Renal cortical epithelial cell (primary cell): ENCODE measurements at regions not wholly inside any gene's neighbourhood (a gene's known extent, or its start where the extent isn't known, plus 50 kb on each side); places are given as distances from the start of the nearest gene placed in this dataset.

Experiments
- DNase-seq: peaks from one replicate; pipeline ENCODE4 v3.0.0-alpha.2; 2011; ENCODE audit warnings: low read depth

DNA sequence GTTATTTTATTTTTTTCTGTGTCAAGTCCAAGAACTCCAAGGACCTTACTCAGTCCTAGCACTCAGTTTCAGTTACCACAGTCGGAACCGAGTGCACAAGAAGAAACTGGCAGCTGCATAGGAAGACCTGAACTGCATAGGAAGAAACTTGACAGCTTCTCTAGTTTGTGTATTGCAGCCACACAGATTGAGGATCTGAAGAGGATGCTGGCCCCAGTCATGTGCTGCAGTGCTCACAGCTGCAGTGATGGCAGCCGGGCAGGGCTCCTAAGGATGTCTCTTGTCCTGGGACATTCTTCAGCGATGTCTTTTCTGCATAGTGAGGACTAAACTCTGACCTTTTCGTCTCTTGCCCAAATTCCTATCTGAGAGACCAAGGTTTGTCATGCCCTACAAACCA lies 261.2 kb downstream of the STIM2 start:
- no peak for DNase-seq

DNA sequence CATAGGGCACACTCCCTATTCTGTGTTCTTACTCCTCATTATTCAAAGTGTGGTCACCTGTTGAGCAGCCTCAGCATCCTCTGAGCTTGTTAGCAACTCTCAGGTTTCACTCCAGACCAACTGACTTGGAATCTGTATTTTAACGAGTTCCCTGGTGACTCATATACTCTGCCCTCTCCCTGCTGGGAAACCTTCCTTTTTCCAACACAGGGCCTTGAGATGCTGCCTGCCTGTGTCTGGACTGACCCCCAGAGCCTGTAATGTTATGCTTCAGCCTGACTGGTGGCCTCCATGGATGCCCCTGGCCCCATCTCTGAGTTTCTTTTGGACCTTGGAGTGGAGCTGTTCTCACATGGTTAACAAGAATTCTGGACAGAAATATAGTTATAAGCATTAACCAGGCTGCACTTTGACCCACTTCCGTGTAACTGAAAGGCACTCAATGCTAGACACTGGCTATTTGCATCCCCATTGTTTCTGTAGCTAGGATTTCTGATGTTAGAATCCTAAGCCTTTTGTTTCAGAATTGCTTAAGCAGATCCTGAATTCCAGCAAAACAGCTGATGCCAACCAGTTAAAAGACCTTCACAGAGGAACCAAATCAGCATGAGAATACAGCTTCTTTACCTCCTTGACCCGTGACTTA lies 262.6 kb downstream of the STIM2 start:
- DNase-seq, result peak; percentile 89

DNA sequence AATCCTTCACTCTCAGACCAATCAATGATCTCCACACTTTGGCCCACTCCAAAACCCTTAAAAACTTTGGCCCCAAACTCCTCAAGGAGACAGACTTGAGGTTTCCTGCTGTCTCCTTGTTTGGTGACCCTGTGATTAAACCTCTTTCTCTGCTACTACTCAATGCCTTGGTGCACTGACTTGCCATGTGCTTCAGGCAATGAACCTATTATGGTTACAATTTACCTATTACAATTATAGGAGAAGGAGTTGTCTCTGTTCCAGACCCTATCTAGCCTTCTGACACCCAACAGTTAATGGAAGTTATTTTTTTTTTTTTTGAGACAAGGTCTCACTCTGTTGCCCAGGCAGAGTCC lies 263.1 kb downstream of the STIM2 start:
- DNase-seq, result no peak

DNA sequence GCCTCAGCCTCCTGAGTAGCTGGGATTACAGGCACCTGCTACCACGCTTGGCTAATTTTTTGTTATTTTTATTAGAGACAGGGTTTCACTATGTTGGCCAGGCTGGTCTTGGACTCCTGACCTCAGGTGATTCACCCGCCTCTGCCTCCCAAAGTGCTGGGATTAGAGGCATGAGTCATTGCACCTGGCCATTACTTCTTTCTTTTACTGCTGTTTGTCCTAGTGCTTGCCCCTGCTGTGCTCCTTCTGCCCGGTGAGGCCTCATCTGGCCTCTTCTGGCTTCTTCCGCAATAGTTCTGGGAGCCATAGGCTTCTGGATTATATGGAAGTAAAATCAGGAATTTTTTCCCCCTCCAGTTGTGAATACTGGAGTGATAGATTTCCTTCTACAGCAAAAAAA lies 266.3 kb downstream of the STIM2 start:
- DNase-seq, result peak; percentile 81

DNA sequence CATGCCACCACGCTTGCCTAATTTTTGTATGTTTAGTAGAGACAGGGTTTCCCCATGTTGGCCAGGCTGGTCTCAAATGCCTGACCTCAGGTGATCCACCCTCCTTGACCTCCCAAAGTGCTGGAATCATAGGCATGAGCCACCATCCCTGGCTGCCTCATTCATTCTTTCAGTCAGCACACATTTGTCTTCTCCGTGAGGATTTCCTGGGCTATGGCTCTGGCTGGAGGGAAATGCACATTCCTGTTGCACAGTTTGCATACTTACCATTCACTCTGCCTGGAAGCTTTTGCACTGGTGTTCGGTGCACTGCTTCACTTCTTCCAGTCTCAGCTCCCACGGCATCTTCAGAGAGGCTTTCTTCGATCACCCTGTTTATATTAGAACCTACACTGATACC lies 267.8 kb downstream of the STIM2 start:
- no peak for DNase-seq

DNA sequence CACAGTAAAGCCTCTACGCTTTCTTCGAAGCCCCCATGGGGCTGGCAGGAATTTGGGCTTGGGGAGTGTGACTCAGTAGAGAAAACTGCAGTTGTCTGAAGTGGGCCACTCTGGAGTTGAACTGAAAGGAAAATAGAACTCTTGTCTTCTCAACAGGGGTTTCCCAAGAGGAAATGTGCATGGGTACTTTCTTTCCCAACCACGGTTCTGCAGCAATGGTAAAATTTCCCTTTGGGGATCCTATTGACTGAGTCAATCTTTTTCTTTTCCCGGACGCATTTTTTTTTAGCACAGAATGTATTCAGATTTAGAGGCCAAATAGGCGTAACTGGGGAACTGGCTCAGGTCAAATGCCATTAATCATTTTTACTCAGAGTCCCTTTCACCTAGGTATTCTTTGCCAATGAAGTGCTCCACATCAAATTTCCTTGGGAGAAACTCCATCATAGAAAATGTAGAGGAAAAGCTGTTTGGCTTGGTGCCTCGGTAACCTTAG lies 269.3 kb downstream of the STIM2 start:
- peak; percentile 78 for DNase-seq

DNA sequence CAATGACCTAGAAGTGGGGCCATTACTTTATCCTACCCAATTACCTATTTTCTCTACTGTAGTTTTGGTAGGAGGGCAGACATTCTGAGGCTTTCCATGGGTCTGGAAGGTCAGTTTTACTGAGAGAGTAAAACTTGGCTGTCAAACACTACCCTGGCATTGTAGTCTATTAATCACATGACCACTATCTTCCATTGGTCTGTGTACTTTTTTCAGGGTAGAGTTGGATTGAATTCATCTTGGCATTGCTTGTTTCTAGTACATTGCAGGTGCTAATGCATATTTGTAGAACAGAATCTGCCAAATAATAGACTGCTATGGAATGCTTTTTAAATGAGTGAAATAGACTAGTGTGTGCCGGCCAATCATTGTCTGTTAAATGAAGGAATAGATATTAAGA lies 271.9 kb downstream of the STIM2 start:
- DNase-seq, result no peak

DNA sequence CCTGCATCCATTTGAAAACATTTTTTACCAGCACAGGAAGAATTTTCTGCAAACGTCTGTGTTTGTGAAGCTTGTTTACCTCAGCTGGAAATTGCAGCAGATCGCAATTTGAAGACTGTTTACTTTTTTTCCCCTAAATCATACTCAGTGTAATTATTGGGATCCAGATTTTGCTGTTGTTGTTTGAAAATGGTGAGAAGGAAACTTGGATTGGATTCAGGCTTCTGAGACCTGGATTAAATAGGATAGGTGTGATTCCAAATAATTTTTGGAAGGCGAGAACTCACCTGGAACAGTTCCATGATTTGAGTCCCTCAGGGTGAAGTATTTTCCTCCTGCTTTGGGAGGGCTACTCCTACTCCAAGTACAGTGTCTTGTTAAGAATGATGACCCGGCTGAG lies 279.8 kb downstream of the STIM2 start:
- no peak for DNase-seq

DNA sequence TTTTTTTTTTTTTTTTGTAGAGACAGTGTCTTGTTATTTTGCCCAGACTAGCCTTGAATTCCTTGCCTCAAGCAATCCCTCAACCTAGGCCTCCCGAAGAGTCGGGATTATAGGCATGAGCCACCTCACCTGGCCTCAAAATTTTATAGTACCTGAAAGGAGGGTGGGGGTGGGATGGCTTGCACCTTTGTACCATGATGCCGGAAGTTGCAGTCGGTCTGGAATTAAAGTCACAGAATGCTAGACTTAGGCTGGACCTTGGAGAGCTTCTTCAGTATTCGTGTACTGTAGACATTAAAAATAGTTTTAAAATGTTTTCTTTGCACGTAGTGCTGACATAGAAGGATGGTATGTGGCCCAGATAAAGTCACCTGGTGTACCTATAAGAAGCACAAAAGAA lies 280.9 kb downstream of the STIM2 start:
- no peak for DNase-seq

DNA sequence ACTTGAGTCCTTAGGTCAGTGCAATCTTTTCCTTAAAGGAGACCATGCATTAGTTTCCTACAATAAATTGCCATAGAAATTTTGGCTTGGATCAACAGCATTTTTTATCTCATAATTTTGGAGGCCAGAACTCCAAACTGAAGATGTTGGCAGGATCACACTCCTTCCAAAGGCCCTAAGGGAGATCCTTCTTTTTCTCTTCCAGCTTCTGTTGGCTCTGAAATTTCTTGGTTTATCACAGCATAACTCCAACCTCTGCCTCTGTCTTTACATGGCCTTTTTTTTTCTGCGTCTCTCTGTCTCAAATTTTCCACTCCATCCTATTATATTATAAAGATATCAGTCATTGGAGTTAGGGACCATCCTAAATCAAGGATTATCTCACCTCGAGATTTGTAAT lies 282.2 kb downstream of the STIM2 start:
- no peak for DNase-seq

DNA sequence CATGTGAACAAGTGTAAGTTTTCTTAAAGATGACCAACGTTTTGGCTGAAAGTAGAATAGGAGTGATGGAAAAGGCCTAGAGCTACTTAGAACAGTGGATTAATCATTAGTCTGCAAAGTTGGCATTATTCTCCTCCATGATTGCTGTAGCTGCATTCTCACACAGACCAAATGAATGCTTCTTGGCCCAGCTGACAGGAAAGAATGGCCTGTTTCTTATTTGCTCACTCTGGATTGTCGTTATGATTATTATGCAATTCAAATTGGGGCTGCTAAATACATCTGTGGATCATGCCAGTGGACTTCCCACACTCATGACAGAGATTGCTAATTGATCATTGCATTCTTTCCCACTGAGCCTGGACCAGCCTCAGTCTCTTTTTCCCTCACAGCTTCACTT lies 285.0 kb downstream of the STIM2 start:
- peak; percentile 82 for DNase-seq

DNA sequence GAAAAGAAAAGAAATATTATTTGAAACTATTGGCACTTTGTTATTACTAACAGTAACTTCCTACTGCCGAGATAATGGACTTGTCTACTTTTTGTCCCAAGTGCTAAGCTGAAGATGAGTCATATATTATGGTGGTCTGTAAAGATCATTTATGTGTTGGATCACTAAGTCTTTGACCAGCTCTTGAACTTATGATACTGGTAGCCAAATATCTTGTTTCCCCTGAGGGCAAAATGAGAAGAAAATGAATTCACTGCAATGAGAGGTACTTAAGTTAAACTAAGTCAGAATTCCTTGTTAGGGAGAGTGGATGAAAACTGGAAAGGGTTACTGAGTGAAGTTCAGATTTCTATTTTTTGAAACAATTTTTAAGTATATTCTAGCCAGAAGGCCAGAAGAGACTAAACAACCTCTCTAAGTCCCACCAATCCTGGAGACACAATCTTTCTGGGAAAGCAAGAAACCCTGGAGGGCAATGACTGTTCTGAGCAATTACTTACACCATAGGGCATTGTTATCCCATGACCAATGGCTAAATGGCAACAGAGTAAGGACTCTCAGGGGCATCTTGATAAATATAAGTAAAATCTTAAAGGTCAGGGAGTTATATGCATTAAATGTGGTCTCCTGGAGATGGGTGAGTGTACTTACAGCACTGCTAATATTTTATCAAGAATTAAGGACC lies 287.7 kb downstream of the STIM2 start:
- peak; percentile 59 for DNase-seq

DNA sequence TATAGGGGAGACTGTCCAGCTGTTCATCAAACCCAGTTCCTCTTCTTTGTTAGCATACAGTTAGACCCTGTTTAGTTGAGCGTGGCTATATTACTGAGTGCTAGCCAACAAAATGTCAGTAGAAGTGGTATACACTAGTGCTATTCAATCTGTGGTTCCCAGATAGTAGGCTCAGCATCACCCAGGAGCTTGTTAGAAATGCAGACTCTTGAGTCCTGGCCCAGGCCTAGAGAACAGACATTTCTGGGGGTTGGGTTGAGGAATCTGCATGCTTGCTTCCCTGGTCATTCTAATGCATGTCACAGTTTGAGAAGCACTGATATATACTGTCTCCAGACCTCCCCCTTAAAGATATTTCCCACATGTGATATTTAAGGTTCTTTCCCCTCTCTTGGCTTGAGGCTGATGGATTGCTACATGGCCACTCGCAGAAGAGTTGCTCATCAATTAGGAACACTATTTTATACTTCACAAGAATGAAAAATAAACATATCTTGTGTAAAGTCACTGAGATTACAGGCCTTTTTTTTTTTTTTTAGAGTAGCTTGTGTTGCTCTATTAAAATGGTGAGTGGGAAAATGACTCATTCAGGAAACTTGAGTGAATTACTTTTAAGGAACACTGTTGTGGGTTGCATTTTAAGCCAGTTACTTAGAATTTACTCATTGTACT lies 289.0 kb downstream of the STIM2 start:
- DNase-seq, result peak; percentile 81

DNA sequence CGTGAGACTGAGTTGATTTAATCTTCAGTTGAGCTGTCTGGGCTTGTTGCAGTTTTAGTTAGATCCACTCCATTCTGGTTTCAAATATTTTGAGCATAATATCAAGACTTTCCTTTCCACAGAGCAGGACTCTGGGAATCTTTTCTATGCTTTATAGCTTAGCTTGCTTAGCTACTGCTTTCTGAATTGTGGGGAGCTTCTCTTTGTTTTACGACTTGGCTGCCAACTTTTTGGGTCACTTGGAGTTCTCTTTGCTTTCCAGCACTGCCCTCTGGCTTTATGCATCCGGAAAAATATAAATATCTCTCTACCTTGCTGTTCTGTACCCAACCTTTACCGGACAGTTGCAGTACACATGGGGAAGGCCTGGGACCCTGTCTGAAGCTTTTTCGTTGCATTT lies 292.1 kb downstream of the STIM2 start:
- no peak for DNase-seq

DNA sequence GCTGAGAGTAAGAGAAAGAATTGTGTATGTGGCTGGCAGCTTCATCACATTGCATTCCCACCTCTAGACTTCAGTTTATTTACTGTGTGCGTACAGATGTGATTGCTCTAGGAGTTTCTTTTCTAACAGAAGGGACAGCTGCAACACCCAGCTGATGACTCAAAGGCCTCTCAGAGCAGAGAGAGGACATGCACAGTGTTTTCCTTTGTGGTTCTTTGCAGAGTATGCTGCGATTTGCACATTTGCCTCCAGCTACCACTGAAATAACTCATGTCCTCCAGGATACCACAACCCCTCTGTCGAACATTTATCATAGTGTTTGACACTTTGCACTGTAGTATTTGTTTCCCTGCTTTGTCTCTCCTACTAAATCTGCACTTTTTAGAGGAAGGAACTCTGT lies 294.1 kb downstream of the STIM2 start:
- peak; percentile 80 for DNase-seq

DNA sequence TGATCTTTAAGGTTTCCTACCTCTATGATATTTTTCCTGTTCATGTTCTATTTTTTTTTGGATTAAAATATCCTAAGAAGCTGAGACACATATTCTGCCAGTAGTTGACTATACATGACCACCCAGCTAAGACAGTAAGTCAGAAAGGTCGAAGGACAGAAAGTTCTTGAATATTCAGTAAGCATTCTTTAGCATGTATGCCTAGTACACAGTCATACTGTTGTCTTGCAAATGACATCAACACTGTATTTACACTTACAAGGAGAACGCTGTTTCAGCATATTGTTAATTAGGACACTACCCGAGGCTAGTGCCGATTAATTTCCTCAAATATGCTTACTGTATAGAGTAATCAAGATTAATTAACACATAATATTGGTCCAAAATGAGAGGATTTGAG lies 300.6 kb downstream of the STIM2 start:
- no peak for DNase-seq

DNA sequence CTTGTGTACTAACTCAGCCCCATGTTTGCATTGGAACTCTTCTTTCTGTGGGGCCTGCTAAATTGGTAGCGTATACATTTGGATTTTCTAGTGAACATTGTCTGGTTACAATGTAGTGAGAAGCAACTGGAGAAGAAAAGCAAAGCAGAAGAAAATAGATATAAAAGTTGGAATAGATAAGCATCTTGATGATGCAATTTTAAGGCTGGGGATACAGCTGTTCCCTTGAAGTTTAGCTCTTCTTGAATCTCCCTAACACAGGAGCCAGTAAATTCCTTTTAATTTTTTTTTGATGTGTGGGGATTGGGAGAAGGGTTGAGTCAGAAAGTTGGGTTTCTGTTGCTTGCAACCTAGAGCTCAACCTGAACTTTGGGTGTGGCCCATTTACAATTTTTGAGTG lies 308.1 kb downstream of the STIM2 start:
- no peak for DNase-seq

DNA sequence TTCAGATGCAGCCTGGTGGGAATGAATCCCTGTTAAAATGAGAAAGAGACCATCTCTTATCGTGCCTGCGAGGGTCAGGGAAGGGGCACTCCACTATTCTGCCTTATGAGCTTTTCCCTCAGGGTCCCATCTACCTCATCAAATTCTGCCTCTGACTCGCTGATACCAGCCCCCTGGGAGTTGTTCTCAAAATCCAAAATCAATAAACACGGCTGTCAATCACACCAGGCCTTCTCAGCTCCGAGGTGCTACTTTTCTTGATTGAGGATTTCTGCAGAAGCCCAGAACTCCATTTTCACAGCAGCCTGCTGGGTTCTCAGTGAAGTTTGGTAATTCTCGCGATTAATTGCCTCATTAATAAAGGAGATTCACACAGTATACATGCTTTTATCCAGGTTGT lies 312.6 kb downstream of the STIM2 start:
- DNase-seq, result no peak

DNA sequence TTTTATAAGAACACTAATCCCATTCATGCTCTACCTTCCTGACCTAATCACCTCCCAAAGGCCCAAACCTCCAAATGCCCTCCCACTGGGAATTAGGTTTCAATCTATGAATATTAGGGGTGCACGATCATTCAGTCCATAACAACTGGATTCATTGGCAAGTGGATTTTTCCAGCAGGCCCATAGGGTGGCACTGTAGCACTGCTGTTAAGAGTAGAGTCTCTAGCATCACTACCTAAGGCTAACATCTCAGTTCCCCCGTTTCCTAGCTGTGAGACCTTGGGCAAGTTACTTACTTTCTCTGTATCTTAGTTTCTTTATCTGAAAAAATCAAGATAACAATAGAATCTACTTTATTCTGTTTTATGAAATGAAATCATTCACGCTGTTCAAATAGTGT lies 315.8 kb downstream of the STIM2 start:
- DNase-seq, result peak; percentile 54

DNA sequence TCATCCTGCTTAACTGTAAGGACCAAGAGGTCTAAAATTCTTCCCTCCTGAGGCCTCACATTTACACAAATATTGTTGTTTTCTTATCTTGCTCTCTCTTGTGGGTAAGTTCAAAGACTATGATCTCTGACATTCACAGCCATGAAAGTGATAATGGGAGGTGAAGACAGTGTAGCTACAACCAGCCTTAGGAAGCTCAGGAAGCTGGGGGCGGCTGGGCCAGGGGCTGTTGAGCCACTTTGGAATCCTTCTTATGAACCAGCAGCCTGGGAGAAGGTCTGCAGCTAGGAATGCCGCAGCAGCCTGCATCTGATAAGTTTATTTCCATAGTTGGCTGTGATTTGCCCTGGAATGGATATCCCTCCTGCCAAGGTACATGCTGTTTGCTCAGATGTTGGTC lies 316.2 kb downstream of the STIM2 start:
- no peak for DNase-seq

DNA sequence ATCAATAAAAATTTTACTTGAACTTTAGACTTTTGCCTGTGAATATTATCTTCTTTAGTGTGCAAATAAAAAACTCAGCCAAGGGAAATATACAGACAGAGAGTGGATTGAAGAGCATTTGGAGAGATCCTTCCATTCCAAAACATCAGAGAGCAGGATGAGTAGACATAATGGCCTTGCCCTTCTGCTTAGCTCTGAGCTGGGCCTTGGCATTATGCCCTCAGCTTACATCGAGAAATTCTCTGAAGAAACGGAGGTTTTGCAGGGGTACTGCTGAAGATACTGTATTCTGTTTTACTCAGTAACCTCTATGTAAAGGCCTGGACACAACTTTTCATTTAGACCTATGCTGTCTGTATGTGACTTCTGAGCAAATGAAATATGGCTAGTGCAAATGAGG lies 317.4 kb downstream of the STIM2 start:
- DNase-seq, result no peak

DNA sequence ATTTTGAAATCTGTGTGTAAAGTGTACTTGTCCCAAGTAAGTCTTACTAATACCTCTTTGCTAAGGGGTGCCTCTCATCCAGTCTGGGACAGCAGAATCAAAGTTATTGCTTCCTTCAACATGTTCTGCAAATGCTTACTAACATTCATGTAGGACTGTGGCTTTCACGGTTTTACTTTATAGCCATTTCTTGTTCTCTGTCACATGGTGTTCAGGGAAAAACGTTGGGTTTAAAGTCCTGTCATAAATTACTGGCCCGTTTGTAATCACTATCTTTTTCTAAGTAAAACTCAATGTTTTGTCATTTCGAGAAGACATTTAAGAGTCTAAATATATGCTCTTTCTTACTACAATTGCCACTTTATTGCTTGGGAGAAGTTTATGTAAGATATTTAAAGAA lies 321.1 kb downstream of the STIM2 start:
- DNase-seq, result no peak

DNA sequence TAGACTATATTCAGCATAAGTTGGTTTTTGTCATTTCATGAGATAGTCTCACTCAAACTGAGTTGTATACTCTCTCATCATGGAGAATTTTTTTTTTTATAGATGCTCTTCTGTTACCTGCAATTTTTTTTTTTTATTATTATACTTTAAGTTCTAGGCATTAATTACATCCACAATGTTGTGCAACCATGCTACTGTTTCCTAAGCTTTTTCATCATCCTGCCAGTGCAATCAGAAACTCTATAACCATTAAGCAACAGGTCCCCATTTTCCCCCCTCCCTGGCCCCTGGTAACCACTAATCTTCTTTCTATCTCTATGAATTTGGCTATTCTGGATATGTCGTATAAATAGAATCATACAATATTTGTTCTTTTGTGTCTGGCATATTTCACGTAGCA lies 321.6 kb downstream of the STIM2 start:
- no peak for DNase-seq
